Activated CD8-positive, alpha-beta memory T cell treated with anti-CD3 and anti-CD28 coated beads, Interleukin-2, amount 50 U/mL, for 24 hours (primary cell): ENCODE measurements at regions not wholly inside any gene's neighbourhood (a gene's known extent, or its start where the extent isn't known, plus 50 kb on each side); places are given as distances from the start of the nearest gene placed in this dataset.

Experiments used
- DNase-seq: peaks from one replicate; pipeline ENCODE4 v3.0.0-alpha.2; 2020; ENCODE audit errors: extremely low read depth

- no peak for DNase-seq
Observed at GRCh38 chr10:90458571-90458970, 399.3 kb downstream of the HTR7 start.

- no peak for DNase-seq
Observed at GRCh38 chr10:90461437-90462155, 396.2 kb downstream of the HTR7 start.

GRCh38 chr10:90462749-90463470 lies 394.9 kb downstream of the HTR7 start:
- no peak for DNase-seq

- no peak for DNase-seq
Observed at GRCh38 chr10:90464329-90464728, 393.5 kb downstream of the HTR7 start.

DNA sequence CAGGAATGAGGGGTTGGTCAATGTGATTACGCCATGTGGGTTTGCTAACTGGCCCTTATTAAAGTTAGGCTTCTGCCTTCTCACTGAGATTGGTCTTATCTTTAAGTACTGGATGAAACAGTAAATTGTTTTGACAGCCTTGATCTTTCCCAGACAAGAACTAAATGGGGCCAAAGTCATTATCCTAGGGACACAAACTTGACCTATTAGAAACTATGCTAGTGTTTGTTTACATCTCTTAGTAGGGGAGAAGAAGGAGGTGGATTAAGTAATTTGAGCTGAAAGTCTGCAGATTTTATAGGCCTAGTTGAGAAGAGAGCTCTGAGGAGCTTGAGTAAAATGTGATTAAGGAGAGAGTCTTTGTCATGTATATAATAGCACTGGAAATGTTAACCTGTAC lies 386.9 kb downstream of the HTR7 start:
- DNase-seq = no peak

GRCh38 chr10:90480466-90480865 lies 377.4 kb downstream of the HTR7 start:
- no peak for DNase-seq

- DNase-seq = no peak
Observed at GRCh38 chr10:90481326-90481923, 376.4 kb downstream of the HTR7 start.

- DNase-seq = no peak
Observed at GRCh38 chr10:90484518-90484917, 373.3 kb downstream of the HTR7 start.

GRCh38 chr10:90494183-90494582 lies 363.7 kb downstream of the HTR7 start:
- no peak for DNase-seq

GRCh38 chr10:90504172-90504571 lies 353.7 kb downstream of the HTR7 start:
- no peak for DNase-seq

- no peak for DNase-seq
Observed at GRCh38 chr10:90526721-90527120, 331.1 kb downstream of the HTR7 start.

- DNase-seq = no peak
Observed at GRCh38 chr10:90530521-90530920, 327.3 kb downstream of the HTR7 start.

DNA sequence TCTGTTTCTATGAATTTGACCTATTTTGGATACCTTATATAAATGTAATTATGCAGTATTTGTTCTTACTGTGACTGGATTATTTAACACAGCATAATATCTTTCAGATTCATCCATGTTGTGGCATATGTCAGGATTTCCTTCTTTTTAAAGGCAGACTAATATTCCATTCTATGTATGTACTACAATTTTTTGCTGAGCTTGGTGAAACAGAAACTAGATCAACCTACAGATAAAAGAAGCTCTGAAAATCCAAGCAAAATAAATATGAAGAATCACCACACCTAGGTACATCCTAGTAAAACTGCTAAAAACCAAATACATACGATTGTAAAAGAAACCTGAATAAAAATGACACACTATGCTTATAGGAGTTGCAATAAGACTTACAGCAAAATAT lies 300.5 kb downstream of the HTR7 start:
- DNase-seq = no peak

GRCh38 chr10:90560331-90560730 lies 297.5 kb downstream of the HTR7 start:
- DNase-seq = no peak

- DNase-seq = no peak
Observed at GRCh38 chr10:90561666-90562065, 296.2 kb downstream of the HTR7 start.

DNA sequence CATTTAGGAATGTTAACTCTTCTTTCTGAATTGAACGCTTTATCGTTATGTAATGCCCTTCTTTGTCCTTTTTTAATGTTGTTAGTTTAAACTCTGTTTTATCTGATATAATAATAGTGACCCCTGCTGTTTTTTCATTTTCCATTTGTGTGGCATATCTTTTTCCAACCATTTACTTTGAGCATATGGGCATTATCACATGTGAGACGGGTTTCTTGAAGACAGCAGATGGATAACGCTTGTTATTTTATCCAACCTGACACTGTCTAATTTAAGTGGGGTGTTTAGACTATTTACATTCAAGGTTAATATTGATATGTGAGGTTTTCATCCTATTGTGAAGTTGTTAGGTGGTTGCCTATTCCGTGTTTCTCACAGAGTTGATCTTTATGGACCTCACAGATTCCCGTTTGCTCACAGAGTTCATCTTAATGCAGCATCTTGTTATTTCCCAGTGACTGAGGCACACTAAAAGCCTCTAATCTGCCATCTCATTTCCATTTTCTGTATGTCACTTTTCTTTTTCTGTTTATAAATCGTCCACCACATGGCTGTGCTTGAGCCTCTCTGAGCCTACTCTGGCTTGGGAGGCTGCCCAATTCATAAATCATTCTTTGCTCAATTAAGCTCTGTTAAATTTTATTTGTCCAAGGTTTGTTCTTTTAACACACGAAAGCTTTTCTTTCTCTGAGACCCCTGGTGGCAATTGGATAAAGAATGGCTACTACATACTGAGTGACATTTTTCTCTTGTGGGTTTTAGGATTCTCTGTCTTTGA lies 286.2 kb downstream of the HTR7 start:
- DNase-seq = no peak

DNA sequence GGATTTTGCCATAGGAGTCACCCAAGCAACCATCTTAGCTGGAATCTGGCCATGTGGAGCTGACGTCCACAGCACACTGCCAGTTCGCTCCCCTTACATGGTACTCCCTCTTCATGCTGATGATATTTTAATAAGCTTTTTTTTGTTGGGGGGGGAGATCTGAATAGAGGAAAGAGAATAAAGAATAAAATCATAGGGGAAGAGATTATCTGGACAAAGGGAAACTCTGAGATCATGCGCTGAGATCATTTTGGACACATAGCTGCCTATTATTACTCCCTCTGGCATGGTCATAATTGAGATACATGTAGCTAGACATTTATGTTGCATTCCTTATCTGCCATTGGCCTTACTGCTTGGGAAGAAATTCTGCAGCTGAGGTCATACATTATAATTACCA lies 282.7 kb downstream of the HTR7 start:
- DNase-seq = no peak

GRCh38 chr10:90577569-90577968 lies 280.3 kb downstream of the HTR7 start:
- no peak for DNase-seq

DNA sequence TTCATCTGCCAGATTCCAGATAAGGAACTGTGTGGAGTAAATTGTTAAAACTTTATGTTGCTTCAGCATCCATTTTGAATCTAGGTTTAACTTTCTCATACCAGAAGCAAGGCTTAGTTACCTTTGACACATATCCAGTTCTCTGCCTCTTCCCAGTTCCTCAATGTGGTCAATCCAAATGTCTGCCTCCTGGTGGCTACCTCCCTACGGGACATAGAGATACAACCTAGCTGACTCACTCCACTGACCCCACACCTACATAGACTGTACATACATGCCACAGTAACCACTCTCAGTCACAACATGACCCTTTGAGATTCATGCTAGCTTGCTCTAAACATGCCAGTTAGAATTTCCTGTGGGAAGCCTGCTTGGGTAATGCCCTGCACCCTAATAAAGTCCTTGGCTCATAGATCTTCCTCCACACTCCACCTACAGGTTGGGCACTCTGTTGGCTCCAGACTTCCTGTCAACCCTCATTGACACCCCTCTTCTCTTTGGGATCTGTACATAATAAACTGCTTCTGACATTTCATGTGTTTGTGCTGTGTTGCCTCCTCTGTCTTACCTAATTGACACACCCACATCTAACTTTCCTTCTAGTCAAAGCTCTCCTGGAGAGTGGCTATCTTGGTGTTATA lies 278.1 kb downstream of the HTR7 start:
- DNase-seq = no peak

DNA sequence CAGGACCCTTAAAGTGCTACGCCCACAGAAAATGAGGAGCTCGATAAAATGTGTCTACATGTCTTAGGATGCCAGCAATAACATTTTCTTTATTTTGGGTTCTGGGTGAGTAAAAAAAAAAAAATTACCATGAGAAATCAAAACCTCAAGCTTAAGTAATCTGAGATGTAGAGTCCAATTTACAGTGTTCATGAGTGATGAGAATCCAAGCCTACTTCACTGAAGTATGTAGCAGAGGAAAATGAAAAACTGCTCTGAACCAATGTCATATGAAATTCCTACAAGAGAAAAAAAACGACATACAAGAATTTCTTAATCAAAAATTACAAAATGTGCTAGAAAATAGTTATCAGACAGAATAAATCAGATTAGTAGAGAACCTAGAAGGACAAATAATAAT lies 274.4 kb downstream of the HTR7 start:
- no peak for DNase-seq

DNA sequence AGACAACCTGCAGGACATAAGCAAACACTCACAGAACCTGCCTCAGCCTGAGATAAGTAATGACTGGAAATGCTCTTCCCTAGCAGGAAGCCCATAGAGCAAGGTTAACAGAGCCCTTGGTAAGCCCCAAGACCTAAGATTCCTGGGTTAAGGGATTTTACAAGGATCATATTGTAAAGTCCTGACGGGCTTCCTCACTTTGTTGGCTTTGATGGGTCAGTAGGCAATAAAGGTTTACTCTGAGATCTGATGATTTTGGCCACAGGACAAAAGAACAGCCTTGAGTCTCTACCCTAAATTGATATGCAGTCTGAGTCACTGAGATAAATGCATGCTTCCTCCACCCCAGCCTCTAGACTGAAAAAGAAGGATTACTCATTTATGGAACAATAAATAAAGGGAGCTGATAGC lies 270.8 kb downstream of the HTR7 start:
- no peak for DNase-seq

DNA sequence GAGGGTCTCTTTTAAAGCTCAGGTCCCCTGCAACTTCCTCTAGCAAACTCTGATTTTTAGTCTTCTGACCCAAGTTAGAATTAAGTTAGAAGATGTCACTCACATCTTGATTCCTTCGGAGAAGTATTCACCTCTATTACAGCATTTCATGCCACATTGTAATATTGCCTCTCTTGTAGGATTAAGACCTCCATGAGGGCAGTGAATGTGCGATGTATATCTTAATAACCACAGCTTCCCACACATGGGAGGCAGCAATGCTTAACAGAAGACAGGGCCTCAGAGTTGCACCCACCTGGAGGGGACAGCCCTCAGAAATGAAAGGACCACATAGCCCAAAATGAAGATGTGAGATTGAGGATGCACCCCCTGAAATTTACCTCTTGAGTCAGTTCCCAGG lies 270.3 kb downstream of the HTR7 start:
- DNase-seq = no peak
